ENCODE measurements at regions not wholly inside any gene's neighbourhood (a gene's known extent, or its start where the extent isn't known, plus 50 kb on each side); places are given as distances from the start of the nearest gene placed in this dataset.
"Not testable (repeated sequence)": the region's sequence is repeated elsewhere in the genome, so short reads cannot be mapped to it uniquely, and the experiment has no call there.

- H3K27ac Mint-ChIP-seq = peak overlapping the region; percentile 54 to 78 (median 63)
- peak overlapping the region in 2 of 3 experiments; percentile 18 to 60 for H3K4me3 Mint-ChIP-seq
These were observed 155.5 kb upstream of the MXRA5 start for GRCh38 chrX:3501833-3502535.

GRCh38 chrX:3495836-3496769 is 149.7 kb upstream of the MXRA5 start:
- H3K27me3 Mint-ChIP-seq (ENCODE audit: low read depth); H3K36me3 Mint-ChIP-seq (ENCODE audit: low read depth); H3K27ac Mint-ChIP-seq; H3K9me3 Mint-ChIP-seq; H3K4me3 Mint-ChIP-seq: not testable (repeated sequence)
- peaks cover 23% of the 10 kb centered on the region for H3K4me1 Mint-ChIP-seq

More at GRCh38 chrX:3501833-3502535, 155.5 kb upstream of the MXRA5 start:
- peaks cover 31% of the 10 kb centered on the region for H3K4me1 Mint-ChIP-seq
- H3K36me3 Mint-ChIP-seq (ENCODE audit: low read depth) = no peaks in the 10 kb centered on the region
- peaks cover 4% of the 10 kb centered on the region for H3K27me3 Mint-ChIP-seq (ENCODE audit: low read depth)
- peaks cover 2% of the 10 kb centered on the region for H3K9me3 Mint-ChIP-seq
- no peak for TF ChIP-seq CTCF (IDR thresholded peaks at IDR 0.05; ENCODE audit: unreplicated experiment in 3 of 3)

GRCh38 chrX:3493605-3494004 is 147.2 kb upstream of the MXRA5 start:
- H3K9me3 Mint-ChIP-seq = peaks cover 6% of the 10 kb centered on the region
- peaks cover 14% of the 10 kb centered on the region for H3K4me1 Mint-ChIP-seq
- no peak for TF ChIP-seq CTCF (IDR thresholded peaks at IDR 0.05; ENCODE audit: unreplicated experiment in 3 of 3)
- no peak overlapping the region for H3K27ac Mint-ChIP-seq
- no peaks in the 10 kb centered on the region for H3K27me3 Mint-ChIP-seq (ENCODE audit: low read depth)
- no peaks in the 10 kb centered on the region for H3K36me3 Mint-ChIP-seq (ENCODE audit: low read depth)
- no peak overlapping the region for H3K4me3 Mint-ChIP-seq

- Mint-ChIP-seq H3K36me3 (ENCODE audit: low read depth) (no peaks in the 10 kb centered on the region), H3K4me1 (no peaks in the 10 kb centered on the region), H3K9me3 (no peaks in the 10 kb centered on the region), H3K27me3 (ENCODE audit: low read depth) (peaks cover 11% of the 10 kb centered on the region), H3K27ac (no peak overlapping the region), H3K4me3 (no peak overlapping the region)
- TF ChIP-seq CTCF (IDR thresholded peaks at IDR 0.05; ENCODE audit: unreplicated experiment in 3 of 3) = no peak
These were observed 139.3 kb upstream of the MXRA5 start for GRCh38 chrX:3485727-3486126.

- H3K36me3 Mint-ChIP-seq (ENCODE audit: low read depth) = peaks cover 4% of the 10 kb centered on the region
- no peak overlapping the region for H3K4me3 Mint-ChIP-seq
- H3K4me1 Mint-ChIP-seq = peaks cover 12% of the 10 kb centered on the region
- no peak for TF ChIP-seq CTCF (IDR thresholded peaks at IDR 0.05; ENCODE audit: unreplicated experiment in 3 of 3)
- peaks cover 4% of the 10 kb centered on the region for H3K9me3 Mint-ChIP-seq
- H3K27me3 Mint-ChIP-seq (ENCODE audit: low read depth) = peaks cover 49% of the 10 kb centered on the region
- H3K27ac Mint-ChIP-seq = peak overlapping the region; percentile 19 to 30 (median 23)
These were observed 132.6 kb upstream of the MXRA5 start for GRCh38 chrX:3479026-3479425.

- Mint-ChIP-seq H3K9me3 (peaks cover 4% of the 10 kb centered on the region), H3K36me3 (ENCODE audit: low read depth) (peaks cover 4% of the 10 kb centered on the region)
These were observed 130.5 kb upstream of the MXRA5 start for GRCh38 chrX:3476973-3477372.

GRCh38 chrX:3470211-3470679 is 123.8 kb upstream of the MXRA5 start:
- not testable (repeated sequence) for H3K36me3 Mint-ChIP-seq (ENCODE audit: low read depth); H3K27ac Mint-ChIP-seq; H3K4me1 Mint-ChIP-seq; H3K4me3 Mint-ChIP-seq; H3K9me3 Mint-ChIP-seq
- H3K27me3 Mint-ChIP-seq (ENCODE audit: low read depth) = peaks cover 47% of the 10 kb centered on the region

More at GRCh38 chrX:3476973-3477372, 130.5 kb upstream of the MXRA5 start:
- H3K4me1 Mint-ChIP-seq = peaks cover 12% of the 10 kb centered on the region
- no peak for TF ChIP-seq CTCF (IDR thresholded peaks at IDR 0.05; ENCODE audit: unreplicated experiment in 3 of 3)
- no peak overlapping the region for H3K4me3 Mint-ChIP-seq
- no peak overlapping the region for H3K27ac Mint-ChIP-seq
- H3K27me3 Mint-ChIP-seq (ENCODE audit: low read depth) = peaks cover 57% of the 10 kb centered on the region
